NCI-H2196 treated with DMSO at 0.1 percent for 48 hours (cell line): ENCODE measurements at regions not wholly inside any gene's neighbourhood (a gene's known extent, or its start where the extent isn't known, plus 50 kb on each side); places are given as distances from the start of the nearest gene placed in this dataset.

Experiments used
- DNase-seq: peaks from one replicate; lab custom pipeline; 2025; ENCODE audit not compliant: unreplicated experiment; lab: John Stamatoyannopoulos, UW

DNA sequence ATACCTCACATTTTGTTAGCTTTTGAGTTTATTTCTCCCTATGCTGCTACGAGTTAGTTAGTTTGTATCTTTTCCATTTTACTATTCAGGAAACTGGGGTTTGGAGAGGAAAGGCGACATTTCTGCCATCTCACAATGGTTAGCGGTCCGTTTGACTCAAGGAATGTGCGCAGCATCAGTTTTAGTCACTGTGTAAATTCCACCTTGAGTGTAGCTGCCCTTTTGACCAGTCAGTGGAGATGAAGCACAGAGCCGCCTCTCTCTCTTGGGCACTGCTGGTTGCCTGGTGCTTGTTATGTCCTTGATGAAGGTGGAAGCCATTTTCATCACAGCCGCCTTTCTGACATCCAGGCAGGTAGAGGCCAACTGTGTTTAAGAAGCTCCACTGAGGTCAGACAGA lies 185.5 kb downstream of the SCP2D1 start:
- DNase-seq: no peak

DNA sequence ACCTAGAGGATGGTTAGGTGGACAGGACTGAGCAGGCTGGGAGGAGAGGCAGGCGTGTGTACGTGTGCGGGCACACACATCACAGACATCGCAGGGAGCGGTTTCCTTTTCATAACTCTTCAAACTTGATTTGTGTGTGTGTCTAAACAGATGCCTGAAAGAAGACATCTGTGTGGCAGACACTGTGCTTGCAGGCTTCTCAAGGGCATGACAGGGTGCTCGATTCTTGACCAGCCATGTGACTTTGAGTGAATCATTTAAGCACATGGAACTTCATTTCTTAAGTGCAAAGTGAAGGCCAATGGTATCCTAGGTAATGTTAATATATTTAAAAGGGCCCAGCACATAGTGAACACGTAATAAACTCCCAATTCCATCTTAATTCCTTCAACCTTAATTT lies 186.5 kb downstream of the SCP2D1 start:
- no peak for DNase-seq

DNA sequence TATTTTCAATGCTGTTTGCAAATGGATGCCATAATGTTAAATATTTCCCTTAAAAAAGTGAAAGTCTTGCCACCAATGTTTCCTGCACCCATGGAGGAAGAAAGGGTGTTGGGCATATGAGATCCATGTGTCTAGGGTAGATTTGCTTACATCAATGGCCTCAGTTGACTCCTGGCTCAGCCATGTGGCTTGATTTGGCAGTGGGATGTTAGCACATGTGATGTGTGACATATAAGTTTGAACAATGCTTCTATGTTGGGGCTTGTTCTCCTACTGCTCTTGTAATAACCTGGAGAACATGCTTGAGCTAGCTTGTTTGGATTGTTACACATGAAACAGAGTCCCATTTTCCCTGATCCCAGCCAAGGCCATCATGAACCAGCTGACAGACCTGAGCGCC lies 187.6 kb downstream of the SCP2D1 start:
- no peak for DNase-seq

DNA sequence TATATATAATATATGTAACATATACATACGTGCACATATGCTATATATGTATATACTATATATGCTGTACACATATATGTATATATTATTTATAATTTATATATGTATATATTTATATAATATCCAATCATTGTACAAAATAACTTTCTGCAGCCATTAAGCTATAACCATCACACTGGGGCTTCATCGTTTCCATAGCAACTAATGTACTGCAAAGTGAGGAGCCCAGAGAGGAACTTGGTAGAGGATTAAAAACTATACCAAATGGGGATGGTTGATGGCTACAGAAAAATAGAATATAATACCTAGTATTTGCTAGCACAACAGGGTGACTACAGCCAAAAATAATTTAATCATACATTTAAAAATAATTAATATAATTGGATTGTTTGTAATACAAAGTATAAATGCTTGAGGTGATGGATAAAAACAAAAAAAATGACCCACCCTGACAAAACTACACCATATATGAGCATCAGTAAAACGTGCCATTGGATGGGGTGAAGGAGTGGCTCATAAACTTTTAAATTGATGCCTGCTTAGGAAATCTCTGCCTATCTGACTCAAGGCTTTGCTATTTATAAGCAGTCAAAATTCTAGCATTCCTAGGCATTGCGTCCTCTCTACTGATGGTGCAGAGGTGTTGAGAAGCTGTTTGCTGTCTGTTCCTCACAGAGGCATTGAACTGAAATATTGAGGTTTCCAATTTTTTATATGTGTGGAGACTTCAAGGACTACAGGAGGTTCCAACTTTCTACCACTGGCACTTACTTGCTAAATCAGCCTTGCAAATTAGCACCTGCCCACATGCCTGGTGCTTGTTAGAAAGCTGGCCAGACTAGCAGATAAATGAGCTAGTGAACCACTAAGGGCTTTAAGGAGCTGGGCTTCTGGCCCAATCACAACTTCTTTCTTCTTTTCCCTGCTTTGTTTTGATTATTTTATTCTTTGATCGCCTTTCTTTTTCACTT lies 190.1 kb downstream of the SCP2D1 start:
- no peak for DNase-seq

DNA sequence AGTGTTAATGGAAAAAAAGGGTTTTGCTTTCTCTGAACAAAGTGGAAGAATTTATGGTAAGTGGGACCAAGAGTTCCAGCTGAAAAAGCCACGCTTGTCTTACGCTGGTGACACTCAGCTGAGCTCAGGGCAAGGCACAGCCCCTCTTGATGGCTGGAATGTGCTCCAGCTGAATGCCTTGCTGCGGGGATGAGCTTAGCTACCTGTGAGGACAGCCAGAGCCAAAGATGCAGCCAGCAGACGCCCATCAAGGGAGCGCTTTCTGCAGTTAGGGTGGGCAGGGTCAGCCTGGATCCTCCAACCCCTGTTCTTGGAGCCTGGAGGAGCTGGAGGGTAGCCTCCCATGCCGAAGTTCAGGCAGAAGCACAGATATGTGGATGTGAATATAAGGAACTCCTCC lies 191.4 kb downstream of the SCP2D1 start:
- no peak for DNase-seq

DNA sequence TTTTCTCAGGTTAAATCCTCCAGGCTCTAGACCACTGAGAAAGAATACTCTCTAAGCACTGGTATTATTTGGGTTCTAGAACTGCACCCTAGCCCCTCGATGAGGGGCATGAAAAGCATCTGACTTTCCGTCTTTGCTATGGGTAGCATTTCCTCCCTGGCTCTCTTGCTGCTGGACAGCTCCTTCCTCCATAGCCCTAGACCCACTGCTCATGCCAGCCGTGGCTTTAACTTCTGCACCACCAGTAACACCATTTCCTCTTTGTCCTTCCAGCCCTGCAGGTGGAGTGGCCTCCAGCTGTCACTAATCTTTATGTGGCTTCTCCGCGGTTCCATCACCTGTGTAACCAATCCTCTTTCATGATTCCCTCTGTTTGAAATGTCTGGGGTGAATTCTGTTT lies 194.9 kb downstream of the SCP2D1 start:
- DNase-seq: no peak

DNA sequence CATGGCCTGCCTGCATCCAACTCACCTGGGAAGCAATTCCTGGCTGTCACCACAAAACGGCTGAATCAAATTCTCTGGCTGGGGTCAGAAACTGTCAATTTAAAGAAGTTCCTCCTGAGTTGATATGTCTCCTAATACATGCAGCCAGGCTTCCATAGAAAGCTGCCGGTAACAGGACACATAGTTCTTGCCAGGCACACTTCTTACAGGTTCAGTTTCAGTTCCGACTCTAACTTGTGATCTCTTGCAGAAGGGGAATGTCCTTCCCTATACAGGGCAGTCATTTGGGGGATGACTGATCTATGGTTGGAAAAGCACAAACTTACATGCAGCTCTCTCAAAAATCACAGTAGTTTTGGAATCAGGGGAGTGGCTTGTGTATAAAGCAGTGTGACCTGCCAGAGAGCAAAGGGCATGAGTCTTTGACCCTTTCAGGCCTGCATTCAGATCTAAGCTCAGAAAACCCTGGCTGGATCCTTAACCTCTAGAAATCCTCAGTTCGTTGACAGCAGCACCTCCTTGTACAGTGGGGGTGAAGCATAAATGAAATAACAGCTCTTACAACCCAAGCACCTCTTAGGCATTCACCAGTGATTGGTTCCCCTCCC lies 195.6 kb downstream of the SCP2D1 start:
- no peak for DNase-seq

DNA sequence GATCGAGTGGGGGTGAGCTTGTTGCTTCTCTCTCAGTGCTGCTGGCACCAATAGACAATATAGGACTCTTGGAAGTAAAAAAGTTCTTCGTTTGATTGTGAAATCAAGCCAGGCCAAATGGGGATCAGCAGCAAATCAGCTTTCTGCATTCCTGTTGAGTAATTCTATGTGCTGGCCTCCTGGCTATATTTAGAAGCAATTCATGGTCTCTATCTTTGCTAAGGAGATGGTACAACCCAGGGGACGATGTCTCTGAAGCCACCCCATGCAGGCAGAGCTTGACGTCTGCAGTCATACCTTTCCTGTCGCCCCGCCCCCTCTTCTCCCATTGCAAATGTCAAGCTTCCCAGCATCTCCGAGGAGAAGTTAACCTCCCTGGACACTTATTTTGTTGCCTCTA lies 199.1 kb downstream of the SCP2D1 start:
- DNase-seq: no peak

DNA sequence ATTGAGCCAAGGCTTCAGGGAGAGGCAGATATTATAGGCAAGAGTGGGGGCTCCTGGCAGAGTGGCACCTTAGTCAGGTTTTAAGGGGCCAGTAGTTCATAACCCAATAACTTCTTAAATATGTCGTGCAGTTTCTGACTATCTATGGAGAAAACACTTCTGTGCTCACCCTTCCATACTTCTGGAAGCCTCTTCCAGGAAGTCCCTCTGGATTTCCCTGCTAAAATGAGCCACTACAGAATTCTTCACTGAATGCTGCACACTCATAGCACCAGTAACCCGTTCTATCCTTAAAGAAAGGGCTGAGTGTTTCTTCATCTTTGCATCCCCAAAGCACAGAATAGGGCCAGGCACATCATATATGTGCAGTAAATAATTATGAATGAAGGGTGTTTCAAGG lies 198.5 kb upstream of the SLC24A3 start:
- DNase-seq: no peak

DNA sequence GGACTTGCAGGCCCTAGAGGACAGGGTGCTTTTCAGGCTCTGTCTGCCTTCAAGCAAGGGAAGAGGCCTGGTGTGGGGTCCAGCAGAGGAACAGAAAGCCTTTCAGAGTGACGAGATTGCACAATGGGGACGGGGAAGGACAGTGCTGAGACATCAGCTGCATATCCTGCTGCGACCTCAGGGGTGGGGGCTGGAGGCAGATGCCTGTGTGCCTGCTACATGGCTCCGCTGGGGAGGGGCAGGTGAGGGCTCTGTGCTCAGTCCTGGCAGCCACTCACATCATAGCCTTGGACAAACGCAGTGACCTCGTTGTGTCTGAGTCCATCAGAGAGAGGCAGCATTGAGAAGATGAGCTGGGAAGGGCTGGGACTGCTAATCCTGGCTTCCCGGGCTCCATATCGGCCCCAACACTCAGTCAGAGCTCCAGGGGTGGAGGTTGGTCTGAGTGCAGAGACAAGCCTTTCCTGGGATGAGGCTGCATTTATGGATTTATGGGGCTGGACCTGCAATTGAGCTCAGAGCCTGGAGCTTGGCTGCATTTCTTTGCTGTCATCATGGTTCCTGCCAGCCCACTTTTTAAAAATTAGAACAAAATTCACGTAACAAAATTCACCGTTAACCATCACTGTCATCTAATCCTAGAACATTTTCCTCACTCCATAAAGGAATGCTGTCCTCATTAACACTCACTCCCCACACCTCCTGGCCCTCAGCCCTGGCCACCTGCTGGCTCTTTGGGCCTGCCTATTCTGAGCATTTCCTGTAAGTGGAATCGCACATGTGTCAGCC lies 196.9 kb upstream of the SLC24A3 start:
- DNase-seq: no peak

DNA sequence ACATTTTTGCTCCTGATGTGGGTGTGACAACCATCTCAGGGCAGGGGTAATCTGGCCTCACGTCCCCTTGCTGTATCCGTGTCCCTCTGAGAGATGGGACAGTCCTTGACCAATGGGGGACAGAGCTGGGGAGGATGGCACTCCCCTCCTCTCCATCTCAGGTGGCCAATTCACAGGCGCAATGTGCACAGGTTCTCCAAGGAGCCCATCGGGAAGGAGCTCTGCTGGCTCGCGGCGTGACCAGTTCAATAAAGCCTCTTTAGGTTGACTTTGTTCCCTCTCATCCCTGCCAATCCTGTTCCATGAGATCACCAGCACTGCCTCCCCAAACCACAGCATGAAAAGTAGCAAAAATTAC lies 196.3 kb upstream of the SLC24A3 start:
- DNase-seq: no peak

DNA sequence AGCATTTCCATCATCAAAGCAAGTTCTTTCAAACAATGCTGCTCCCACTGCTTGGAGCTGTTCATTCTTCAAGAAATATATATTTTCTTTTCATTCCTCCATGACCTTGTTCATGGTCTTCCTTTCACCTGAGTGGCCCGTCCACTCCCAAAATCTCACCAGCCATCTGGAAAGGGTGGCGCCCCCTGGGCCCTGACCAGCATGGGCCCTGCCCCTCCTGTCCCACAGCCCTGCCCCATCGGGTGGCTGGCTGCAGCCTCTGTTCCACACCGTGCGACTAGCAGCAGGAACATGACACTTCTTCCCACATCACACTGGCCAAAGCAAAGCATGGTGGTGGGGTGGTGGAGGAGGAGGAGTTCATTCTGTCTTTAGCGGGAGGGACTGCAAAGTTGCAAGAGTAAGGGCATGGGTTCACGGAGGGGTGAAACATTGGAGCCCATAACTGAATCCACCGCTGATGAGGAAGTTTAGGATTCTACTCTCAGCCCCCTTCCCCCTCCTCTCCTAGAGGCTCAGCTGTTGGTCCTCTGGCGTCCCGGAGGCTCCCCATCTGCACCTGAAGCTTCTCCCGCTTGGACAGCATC lies 195.2 kb upstream of the SLC24A3 start:
- no peak for DNase-seq

DNA sequence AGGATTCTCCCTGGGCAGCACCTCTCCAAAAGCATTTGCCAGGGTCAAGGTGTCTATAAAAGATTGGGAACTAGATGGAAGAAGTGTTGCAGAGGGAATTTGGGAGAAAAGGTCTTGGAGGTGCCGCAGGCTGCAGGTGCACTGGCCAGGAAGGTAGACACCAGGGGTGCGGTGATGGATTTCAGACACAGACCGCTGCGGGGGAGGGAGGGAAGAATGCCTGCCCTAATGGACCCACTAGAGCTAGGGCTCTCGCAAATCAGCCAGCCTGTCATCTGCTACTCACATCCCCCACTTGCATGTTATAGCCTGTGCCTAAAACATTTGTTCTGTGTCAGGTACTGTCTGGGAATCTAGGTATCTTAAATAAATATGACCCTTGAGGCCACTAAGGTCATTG lies 193.6 kb upstream of the SLC24A3 start:
- no peak for DNase-seq

DNA sequence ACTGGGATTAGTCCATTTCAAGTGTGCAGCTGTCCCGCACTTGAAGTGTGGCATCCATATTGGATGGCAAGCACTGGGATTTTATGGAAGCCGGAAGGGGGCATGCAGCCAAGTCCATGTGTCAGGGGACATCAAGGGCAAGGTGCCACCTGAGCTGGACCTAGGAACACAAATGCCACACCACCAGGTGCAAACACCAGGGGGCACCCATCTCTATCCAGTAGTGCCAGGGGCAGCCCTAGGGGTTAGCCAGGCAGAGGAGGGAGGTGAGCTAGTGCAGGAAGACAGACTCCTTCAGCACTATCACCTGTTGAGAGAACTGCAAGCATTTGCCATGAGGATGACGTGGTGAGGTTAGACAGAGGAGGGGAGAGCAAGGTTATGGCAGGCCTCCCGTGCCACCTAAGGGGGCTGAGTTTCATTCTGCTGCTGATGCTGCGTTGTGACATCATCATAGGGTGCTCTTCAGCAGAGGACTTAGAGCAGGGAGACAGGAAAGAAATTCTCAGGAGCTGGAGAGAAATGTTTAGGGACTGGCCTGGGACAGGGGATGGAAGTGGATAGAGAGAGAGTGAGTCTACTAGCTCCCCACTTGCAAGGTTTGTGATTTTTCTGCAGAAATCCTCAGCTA lies 192.6 kb upstream of the SLC24A3 start:
- DNase-seq: no peak

DNA sequence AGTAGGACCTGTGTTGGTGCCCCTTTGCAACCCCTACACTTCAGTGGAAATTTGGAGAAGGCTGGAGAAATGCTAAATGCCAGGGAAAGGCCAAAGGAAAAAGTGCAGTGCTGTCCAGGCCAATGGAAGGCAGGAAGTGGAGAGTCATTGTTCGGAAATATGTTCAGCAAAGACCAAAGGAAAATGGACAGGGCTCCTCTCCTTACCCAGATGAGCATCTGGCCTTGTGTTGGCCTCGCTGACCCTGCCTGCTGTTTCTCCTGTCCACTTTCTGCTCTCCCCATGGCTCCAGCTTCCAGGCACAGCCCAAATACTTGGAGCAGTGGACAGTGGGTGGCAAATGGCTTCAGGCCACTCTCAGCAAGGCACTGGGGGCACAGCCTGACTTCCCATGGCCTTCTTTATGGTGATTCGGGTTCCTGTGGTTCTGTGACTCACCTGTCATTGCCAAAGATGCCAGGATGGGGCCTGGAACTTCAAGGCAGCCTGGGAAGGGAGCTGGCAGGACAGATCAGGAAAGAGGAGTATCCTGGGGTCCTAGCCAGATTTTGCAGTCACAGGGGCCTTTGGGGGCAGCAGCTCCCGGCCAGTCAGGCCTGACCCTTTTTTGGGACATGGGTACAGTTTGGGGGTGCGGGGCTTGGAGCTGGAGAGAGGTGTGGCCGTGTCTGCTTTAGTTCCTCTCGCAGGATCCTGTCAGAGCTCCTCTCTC lies 190.9 kb upstream of the SLC24A3 start:
- DNase-seq: no peak

DNA sequence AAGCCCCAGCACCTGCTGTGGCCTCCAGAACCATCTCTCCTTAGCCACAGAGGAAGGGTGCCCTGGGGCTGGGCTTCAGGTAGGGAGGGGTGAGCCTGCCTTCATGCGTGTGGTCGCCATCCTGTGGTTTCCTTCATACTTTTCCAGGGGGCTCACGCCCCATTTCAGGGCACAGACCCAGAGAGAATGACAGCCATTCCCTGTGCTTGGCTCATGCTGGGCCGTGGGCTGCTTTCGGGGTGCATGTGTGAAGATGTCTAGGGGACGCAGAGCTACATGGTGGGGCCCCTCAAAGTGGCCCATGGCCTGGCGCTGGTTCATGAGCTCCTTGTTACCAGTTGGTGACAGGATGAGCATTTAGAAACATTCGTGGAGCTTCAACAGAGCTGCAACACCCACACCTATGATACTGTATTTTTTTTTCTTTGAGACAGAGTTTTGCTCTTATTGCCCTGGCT lies 190.3 kb upstream of the SLC24A3 start:
- no peak for DNase-seq

DNA sequence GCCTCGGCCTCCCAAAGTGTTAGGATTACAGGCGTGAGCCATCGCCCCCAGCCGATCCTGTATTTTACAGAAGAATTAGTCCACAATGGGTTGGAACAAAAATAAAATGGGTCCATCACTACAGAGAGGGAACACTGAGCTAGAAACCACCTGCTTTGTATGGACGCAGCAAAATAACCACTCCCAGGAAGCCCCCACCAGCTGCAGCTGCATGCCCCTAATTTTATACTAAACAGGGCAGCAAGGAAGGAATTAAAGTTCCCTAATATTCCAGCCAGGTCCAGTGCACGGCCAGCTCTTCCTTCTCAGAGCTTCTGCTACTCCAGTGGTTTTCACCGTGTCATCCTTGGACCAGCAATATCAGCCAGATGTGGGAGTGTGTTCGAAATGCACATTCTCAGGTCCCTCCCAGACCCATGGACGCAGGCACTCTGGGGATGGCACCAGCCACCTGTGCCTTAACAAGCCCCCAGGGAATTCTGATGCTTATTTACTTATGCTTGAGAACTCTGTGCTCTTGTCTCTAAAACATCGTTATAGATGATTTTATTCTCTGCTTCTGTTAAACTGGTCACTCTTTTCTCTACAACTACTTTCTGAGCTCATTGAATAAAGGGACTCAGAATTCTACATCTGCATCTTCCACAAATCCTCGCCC lies 189.5 kb upstream of the SLC24A3 start:
- DNase-seq: no peak

DNA sequence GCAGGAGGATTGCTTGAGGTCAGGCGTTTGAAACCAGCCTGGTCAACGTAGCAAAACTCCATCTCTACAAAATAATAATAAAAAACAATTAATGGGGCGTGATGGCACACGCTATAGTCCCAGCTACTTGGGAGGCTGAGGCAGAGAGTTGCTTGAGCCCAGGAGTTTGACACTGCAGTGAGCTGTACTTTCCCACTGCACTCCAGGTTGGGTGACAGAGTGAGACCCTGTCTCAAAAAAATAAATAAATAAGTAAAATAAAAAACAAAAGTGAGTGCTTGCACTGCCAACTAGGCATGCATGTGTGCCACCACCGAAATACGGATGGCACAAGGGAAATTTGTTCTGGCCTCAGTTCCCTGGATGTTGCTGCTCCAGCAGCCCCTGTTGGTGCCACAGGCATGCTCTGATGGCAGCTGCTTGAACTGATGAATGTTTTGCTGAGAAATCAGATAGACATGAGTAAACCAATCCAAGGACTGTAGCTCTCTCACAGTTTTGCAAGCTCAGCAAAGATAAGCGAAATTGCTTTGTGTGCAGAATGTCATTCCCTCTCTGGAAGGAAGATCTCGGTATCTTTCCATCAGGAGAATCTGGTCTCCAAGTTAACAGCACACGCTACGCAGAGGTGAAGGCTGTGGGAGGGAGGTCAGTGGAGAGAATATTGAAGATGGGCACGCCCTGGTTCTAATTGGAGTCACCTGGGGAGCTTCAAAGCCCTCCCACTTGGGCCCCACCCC lies 188.0 kb upstream of the SLC24A3 start:
- DNase-seq: no peak
